NCI-H1930 (cell line): ENCODE measurements at regions not wholly inside any gene's neighbourhood (a gene's known extent, or its start where the extent isn't known, plus 50 kb on each side); places are given as distances from the start of the nearest gene placed in this dataset.

Experiments
- DNase-seq, 2 experiments: peaks; one replicate each; lab custom pipeline; 2025; lab: John Stamatoyannopoulos, UW

DNA sequence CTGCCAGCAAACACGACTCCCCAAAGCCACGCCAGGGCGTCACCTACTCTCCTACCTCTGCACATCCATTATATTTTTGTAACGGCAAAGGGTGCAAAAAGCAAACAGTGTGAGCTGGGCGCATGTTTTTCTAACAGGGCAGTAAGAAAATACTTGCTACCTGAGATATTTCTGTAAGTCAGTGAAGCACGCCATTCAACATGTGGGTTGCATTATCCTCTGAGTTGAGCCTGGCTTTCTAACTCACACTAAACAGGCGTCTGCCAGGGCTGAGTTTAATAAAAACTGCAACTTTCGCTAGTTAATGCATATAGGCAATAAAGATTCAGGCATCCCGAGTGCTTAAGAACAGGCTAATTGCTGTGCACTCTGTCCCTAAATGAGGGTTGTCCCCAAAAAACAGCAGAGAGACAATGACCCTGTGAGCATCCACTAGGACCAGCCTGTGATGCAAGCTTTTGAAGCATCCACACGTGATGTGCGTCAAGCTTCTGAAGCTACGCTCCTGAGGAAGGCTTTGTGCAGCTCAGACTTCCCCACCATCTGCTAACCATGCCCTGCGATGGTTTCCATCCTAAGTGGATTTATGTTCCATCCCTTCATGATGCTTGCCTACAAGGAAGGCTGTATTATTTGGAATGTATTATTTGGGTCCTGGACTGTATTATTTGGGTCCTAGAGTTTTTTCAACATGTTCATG lies 70.0 kb upstream of the SIM2 start:
- no peak for DNase-seq

GRCh38 chr21:36630485-36631206 lies 68.3 kb upstream of the SIM2 start:
- DNase-seq: peak; percentile 25 to 62

DNA sequence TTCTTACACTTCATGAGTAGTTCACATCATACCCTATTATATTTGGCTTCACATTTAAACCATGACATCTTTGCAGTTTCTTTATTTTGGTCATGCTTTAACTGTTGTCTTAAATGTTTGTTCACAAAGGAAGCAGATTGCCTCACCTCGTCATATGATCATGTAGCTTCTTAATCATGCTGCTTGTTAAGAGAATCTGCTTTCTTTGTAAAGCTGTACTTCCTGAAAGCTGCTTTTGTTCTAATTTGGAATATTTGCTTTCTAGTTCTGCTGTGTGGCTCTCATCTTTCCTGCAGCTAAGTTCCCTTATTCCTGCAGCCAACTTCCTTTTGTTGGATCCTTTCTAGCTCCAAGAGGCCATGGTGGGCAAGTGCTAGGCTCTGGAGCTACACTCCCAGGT lies 62.9 kb upstream of the SIM2 start:
- no peak for DNase-seq

GRCh38 chr21:36636439-36636838 lies 62.5 kb upstream of the SIM2 start:
- no peak for DNase-seq

DNA sequence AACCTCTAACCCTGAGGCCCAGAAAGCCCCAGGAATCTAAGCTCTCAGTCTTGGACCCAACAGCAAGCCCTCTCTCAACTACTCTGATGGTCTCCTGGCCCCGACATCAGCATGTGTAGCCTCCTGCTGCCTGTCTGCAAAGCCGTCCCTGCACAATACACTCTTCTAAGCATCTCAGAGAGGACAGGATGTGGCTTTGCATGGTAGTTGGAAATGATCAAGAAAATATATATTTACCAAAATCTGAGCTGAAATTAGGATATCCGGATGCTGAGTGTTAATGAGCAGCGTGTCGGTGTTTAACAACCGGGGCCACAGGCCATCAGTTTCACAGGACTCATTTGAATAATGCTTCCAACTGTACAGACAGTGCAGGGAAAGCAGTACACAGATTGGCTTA lies 59.1 kb upstream of the SIM2 start:
- no peak for DNase-seq

DNA sequence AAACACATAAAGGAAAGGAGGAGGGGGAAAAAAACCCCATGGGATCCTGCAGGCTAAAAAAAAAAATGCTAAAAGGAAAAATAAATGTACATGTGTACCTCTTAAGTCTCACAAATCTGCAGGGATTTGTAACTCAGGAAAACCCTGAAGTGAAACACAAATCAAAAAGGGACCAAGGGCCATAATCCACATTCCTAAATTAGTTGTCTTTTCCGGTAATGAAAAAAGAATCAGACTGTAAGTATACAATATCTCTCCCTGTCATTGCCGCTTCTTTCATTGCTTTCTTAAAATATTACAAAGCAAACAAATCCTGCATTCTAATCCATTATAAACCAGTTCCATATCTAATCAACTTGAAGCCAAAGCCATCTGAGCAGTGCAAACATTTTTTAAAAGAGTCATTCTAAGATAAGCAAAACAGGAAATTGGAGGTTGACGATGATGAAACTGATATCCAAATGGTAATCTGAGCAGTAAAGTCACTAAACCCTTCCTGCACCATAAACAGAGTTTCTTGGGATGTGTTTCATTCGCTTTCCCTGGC lies 58.7 kb upstream of the SIM2 start:
- DNase-seq: no peak

- no peak for DNase-seq
Observed at GRCh38 chr21:36640721-36641244, 58.1 kb upstream of the SIM2 start.

- no peak for DNase-seq
Observed at GRCh38 chr21:36641346-36641745, 57.6 kb upstream of the SIM2 start.

DNA sequence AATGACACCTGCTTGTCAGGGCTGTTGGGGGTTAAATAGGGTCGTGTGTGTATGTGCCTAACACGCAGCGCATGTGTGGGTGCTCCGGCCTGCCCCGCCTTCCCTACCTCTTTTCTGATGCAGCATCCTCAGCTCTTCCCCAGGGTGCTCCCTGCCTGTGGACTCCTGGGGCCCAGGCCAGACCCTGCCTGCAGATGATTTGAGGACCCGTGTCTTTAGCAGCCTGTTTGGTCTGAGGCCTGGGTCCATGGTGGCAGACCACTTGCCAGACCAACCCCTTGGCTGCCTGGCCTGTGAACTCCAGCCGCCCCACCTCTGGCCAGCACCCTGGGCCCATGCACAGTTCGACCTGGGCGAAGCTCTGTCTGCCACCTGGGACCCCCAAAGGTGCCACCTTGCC lies 57.0 kb upstream of the SIM2 start:
- DNase-seq: no peak

DNA sequence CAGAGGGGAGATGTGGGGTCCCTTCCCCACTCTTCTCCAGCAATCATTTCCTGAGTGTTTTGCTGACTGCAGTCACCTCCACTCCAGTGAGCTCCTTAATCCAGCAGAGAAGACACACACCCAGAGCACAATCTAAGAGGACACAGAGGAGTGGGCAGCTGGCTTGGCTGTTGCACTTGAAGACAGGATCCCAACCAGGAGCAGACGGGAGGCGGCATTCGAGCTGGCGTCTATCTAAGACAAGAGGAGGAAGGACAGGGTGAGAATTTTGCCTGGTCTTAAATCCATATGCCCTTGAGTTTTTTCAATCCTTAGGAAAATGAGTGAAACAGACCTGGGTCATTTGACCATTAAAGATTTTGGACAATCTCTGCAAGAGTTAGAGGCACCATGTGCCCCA lies 56.1 kb upstream of the SIM2 start:
- no peak for DNase-seq

DNA sequence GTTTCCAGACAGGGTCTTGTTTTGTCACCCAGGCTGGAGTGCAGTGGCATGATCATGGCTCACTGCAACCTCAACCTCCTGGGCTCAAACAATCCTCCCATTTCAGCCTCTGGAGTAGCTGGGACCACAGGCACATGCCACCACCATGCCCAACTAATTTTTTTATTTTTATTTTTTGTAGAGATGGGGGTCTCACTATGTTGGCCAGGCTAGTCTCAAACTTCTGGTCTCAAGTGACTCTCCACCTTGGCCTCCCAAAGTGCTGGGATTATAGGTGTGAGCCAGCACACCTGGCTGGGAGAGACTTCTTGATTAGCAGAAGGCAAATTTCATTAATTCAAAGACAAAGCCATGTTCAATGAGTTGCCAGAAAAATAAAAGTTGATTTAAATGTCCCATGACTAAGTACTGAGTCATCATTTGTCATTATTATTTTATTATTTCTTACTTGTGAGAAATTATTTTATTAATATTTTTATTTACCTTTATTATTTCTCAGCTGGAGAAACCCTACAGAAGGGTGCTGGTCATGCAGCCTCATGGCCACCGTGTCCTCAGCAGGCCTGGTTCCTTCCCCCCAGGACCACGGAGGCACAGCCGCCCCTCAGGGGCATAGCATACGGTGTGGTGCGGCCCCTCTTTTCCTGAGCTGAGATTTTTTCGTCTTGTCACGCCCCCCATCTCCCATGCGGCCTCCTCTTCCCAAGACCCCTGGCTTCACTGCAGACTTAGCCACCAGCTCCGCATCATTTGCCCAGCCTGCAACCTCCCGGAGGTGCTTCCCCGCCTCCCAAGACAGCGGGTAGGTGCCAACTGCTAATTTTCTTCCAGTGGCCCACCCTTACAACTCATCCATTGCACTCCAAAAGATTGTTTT lies 55.3 kb upstream of the SIM2 start:
- no peak for DNase-seq

- no peak for DNase-seq
Observed at GRCh38 chr21:36646011-36646410, 52.9 kb upstream of the SIM2 start.

- no peak for DNase-seq
Observed at GRCh38 chr21:36646645-36647044, 52.3 kb upstream of the SIM2 start.

GRCh38 chr21:36647279-36648093 lies 51.4 kb upstream of the SIM2 start:
- no peak for DNase-seq
